ENCODE measurements at regions not wholly inside any gene's neighbourhood (a gene's known extent, or its start where the extent isn't known, plus 50 kb on each side); places are given as distances from the start of the nearest gene placed in this dataset.

GRCh38 chr1:4411862-4412261, 242.5 kb upstream of the AJAP1 start:
- no peak for TF ChIP-seq CTCF (IDR thresholded peaks at IDR 0.05; ENCODE audit: low read depth, low read length, poor library complexity, severe bottlenecking)
- no peak for TF ChIP-seq EZH2phosphoT487 (IDR thresholded peaks at IDR 0.05; ENCODE audit: borderline replicate concordance, low read length)

Measured in DOHH2 (cell line).